ENCODE measurements at regions not wholly inside any gene's neighbourhood (a gene's known extent, or its start where the extent isn't known, plus 50 kb on each side); places are given as distances from the start of the nearest gene placed in this dataset.

- Histone ChIP-seq H3K9me3 (ENCODE audit: control insufficient read depth in 2 of 2, insufficient read depth in 1 of 2, low read depth in 1 of 2, low read length in 1 of 2) (no peaks in the 10 kb centered on the region), H3K4me3 (ENCODE audit: low read depth in 1 of 2, low read length in 2 of 2) (no peak overlapping the region), H3K27me3 (ENCODE audit: control insufficient read depth in 1 of 2, insufficient read depth in 2 of 2, low read length in 2 of 2) (no peaks in the 10 kb centered on the region), H3K36me3 (ENCODE audit: control insufficient read depth in 2 of 2, insufficient read depth in 2 of 2, low read length in 1 of 2) (no peaks in the 10 kb centered on the region), H3K27ac (ENCODE audit: low read depth in 2 of 2, low read length in 1 of 2) (no peak overlapping the region), H3K4me1 (ENCODE audit: control insufficient read depth in 2 of 2, insufficient read depth in 2 of 2, low read length in 1 of 2) (no peaks in the 10 kb centered on the region)
- WGBS, 2 donors = 90 to 92% methylated on average over 3 of the region's 3 CpGs
Observed at GRCh38 chr13:50299546-50300249, 284.5 kb downstream of the KCNRG start.

DNA sequence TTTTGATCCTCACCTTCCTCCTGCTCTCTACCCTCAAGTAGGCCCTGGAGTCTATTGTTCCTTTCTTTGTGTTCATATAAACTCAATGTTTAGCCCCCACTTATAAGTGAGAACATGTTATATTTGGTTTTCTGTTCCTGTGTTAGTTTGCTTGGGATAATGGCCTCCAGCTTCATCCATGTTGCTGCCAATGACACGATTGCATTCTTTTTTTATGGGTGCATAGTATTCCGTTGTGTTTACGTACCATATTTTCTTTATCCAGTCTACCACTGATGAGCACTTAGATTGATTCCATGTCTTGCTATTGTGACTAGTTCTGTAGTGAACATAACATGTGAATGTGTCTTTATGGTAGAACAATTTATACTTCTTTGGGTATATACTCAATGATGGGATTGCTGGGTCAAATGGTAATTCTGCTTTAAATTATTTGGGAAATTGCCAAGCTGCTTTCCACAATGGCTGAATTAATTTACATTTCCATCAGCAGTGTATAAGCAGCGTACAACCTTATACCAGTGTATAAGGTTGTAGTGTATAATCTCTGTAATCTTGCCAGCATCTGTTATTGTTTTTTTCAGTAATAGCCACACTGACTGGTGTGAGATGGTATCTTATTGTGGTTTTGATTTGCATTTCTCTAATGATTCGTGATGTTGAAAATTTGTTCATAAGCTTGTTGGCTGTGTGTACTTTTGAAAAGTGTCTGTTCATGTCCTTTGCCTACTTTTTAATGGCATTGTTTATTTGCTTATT, 288.9 kb downstream of the KCNRG start:
- no peak overlapping the region for H3K27ac ChIP-seq (ENCODE audit: low read depth in 2 of 2, low read length in 1 of 2)
- H3K4me3 ChIP-seq (ENCODE audit: low read depth in 1 of 2, low read length in 2 of 2) = no peak overlapping the region
- no peaks in the 10 kb centered on the region for H3K27me3 ChIP-seq (ENCODE audit: control insufficient read depth in 1 of 2, insufficient read depth in 2 of 2, low read length in 2 of 2)
- no peaks in the 10 kb centered on the region for H3K9me3 ChIP-seq (ENCODE audit: control insufficient read depth in 2 of 2, insufficient read depth in 1 of 2, low read depth in 1 of 2, low read length in 1 of 2)
- H3K36me3 ChIP-seq (ENCODE audit: control insufficient read depth in 2 of 2, insufficient read depth in 2 of 2, low read length in 1 of 2) = no peaks in the 10 kb centered on the region
- 81 to 82% methylated on average over 5 of the region's 5 CpGs for WGBS, 2 donors
- H3K4me1 ChIP-seq (ENCODE audit: control insufficient read depth in 2 of 2, insufficient read depth in 2 of 2, low read length in 1 of 2) = no peaks in the 10 kb centered on the region

GRCh38 chr13:50306156-50306555, 290.9 kb downstream of the KCNRG start:
- Histone ChIP-seq H3K27ac (ENCODE audit: low read depth in 2 of 2, low read length in 1 of 2) (no peak overlapping the region), H3K36me3 (ENCODE audit: control insufficient read depth in 2 of 2, insufficient read depth in 2 of 2, low read length in 1 of 2) (no peaks in the 10 kb centered on the region), H3K4me1 (ENCODE audit: control insufficient read depth in 2 of 2, insufficient read depth in 2 of 2, low read length in 1 of 2) (peaks cover 0 to 2% of the 10 kb centered on the region in 2 donors), H3K9me3 (ENCODE audit: control insufficient read depth in 2 of 2, insufficient read depth in 1 of 2, low read depth in 1 of 2, low read length in 1 of 2) (no peaks in the 10 kb centered on the region), H3K27me3 (ENCODE audit: control insufficient read depth in 1 of 2, insufficient read depth in 2 of 2, low read length in 2 of 2) (no peaks in the 10 kb centered on the region), H3K4me3 (ENCODE audit: low read depth in 1 of 2, low read length in 2 of 2) (no peak overlapping the region)
- 74 to 77% methylated on average over 4 of the region's 4 CpGs for WGBS, 2 donors

GRCh38 chr13:50309318-50309717, 294.1 kb downstream of the KCNRG start:
- H3K36me3 ChIP-seq (ENCODE audit: control insufficient read depth in 2 of 2, insufficient read depth in 2 of 2, low read length in 1 of 2) = no peaks in the 10 kb centered on the region
- no peaks in the 10 kb centered on the region for H3K9me3 ChIP-seq (ENCODE audit: control insufficient read depth in 2 of 2, insufficient read depth in 1 of 2, low read depth in 1 of 2, low read length in 1 of 2)
- no peaks in the 10 kb centered on the region for H3K27me3 ChIP-seq (ENCODE audit: control insufficient read depth in 1 of 2, insufficient read depth in 2 of 2, low read length in 2 of 2)
- 27 to 38% methylated on average over 2 of the region's 2 CpGs for WGBS, 2 donors
- H3K27ac ChIP-seq (ENCODE audit: low read depth in 2 of 2, low read length in 1 of 2) = no peak overlapping the region
- no peak overlapping the region for H3K4me3 ChIP-seq (ENCODE audit: low read depth in 1 of 2, low read length in 2 of 2)
- peaks cover 0 to 2% of the 10 kb centered on the region in 2 donors for H3K4me1 ChIP-seq (ENCODE audit: control insufficient read depth in 2 of 2, insufficient read depth in 2 of 2, low read length in 1 of 2)

GRCh38 chr13:50309882-50310594, 294.8 kb downstream of the KCNRG start:
- 57 to 60% methylated on average over 7 of the region's 7 CpGs for WGBS, 2 donors
- H3K4me3 ChIP-seq (ENCODE audit: low read depth in 1 of 2, low read length in 2 of 2) = no peak overlapping the region
- no peaks in the 10 kb centered on the region for H3K27me3 ChIP-seq (ENCODE audit: control insufficient read depth in 1 of 2, insufficient read depth in 2 of 2, low read length in 2 of 2)
- H3K27ac ChIP-seq (ENCODE audit: low read depth in 2 of 2, low read length in 1 of 2) = no peak overlapping the region
- H3K9me3 ChIP-seq (ENCODE audit: control insufficient read depth in 2 of 2, insufficient read depth in 1 of 2, low read depth in 1 of 2, low read length in 1 of 2) = no peaks in the 10 kb centered on the region
- no peaks in the 10 kb centered on the region for H3K36me3 ChIP-seq (ENCODE audit: control insufficient read depth in 2 of 2, insufficient read depth in 2 of 2, low read length in 1 of 2)
- H3K4me1 ChIP-seq (ENCODE audit: control insufficient read depth in 2 of 2, insufficient read depth in 2 of 2, low read length in 1 of 2) = peaks cover 0 to 2% of the 10 kb centered on the region in 2 donors

- Histone ChIP-seq H3K9me3 (ENCODE audit: control insufficient read depth in 2 of 2, insufficient read depth in 1 of 2, low read depth in 1 of 2, low read length in 1 of 2) (no peaks in the 10 kb centered on the region), H3K27ac (ENCODE audit: low read depth in 2 of 2, low read length in 1 of 2) (no peak overlapping the region), H3K4me1 (ENCODE audit: control insufficient read depth in 2 of 2, insufficient read depth in 2 of 2, low read length in 1 of 2) (peaks cover 0 to 2% of the 10 kb centered on the region in 2 donors), H3K36me3 (ENCODE audit: control insufficient read depth in 2 of 2, insufficient read depth in 2 of 2, low read length in 1 of 2) (no peaks in the 10 kb centered on the region), H3K4me3 (ENCODE audit: low read depth in 1 of 2, low read length in 2 of 2) (no peak overlapping the region), H3K27me3 (ENCODE audit: control insufficient read depth in 1 of 2, insufficient read depth in 2 of 2, low read length in 2 of 2) (no peaks in the 10 kb centered on the region)
- WGBS, 2 donors = 85 to 93% methylated on average over 6 of the region's 6 CpGs
Observed at GRCh38 chr13:50310734-50311133, 295.5 kb downstream of the KCNRG start.

GRCh38 chr13:50318887-50319286, 303.6 kb downstream of the KCNRG start:
- Histone ChIP-seq H3K4me1 (ENCODE audit: control insufficient read depth in 2 of 2, insufficient read depth in 2 of 2, low read length in 1 of 2) (no peaks in the 10 kb centered on the region), H3K36me3 (ENCODE audit: control insufficient read depth in 2 of 2, insufficient read depth in 2 of 2, low read length in 1 of 2) (no peaks in the 10 kb centered on the region), H3K4me3 (ENCODE audit: low read depth in 1 of 2, low read length in 2 of 2) (no peak overlapping the region), H3K9me3 (ENCODE audit: control insufficient read depth in 2 of 2, insufficient read depth in 1 of 2, low read depth in 1 of 2, low read length in 1 of 2) (no peaks in the 10 kb centered on the region), H3K27ac (ENCODE audit: low read depth in 2 of 2, low read length in 1 of 2) (no peak overlapping the region), H3K27me3 (ENCODE audit: control insufficient read depth in 1 of 2, insufficient read depth in 2 of 2, low read length in 2 of 2) (no peaks in the 10 kb centered on the region)
- WGBS, 2 donors = 94 to 96% methylated on average over 4 of the region's 4 CpGs

- H3K27me3 ChIP-seq (ENCODE audit: control insufficient read depth in 1 of 2, insufficient read depth in 2 of 2, low read length in 2 of 2) = no peaks in the 10 kb centered on the region
- no peak overlapping the region for H3K4me3 ChIP-seq (ENCODE audit: low read depth in 1 of 2, low read length in 2 of 2)
- no peaks in the 10 kb centered on the region for H3K36me3 ChIP-seq (ENCODE audit: control insufficient read depth in 2 of 2, insufficient read depth in 2 of 2, low read length in 1 of 2)
- WGBS, 2 donors = 47 to 61% methylated on average over 2 of the region's 2 CpGs
- no peak overlapping the region for H3K27ac ChIP-seq (ENCODE audit: low read depth in 2 of 2, low read length in 1 of 2)
- no peaks in the 10 kb centered on the region for H3K4me1 ChIP-seq (ENCODE audit: control insufficient read depth in 2 of 2, insufficient read depth in 2 of 2, low read length in 1 of 2)
- H3K9me3 ChIP-seq (ENCODE audit: control insufficient read depth in 2 of 2, insufficient read depth in 1 of 2, low read depth in 1 of 2, low read length in 1 of 2) = no peaks in the 10 kb centered on the region
Observed at GRCh38 chr13:50319635-50320255, 304.5 kb downstream of the KCNRG start.

DNA sequence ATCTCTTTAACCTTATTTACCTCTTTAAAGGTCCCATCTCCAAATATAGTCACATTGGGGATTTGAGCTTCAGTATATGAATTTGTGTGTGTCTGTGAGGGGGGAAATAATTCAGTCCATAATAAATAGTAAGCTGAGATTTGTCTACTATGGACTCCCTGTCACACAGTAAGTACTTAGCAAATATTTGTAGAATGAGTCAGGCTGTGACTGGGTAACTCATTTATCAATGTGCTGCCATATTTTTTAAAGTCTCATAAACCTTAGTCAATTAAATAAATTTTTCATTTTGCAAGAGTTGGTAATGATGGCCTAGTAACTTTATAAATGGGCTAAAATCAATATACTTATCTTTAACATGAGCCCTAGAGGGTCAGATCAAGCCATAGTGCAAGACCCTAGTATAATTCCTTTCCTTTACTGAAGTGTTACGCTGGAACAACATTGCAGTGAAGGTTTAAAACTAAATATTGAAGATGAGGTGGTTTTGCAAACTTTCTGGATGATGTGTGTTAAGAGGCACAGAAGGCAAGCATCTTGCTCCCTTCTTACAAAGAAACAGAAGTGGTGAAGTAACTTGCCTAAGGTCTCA, 305.1 kb downstream of the KCNRG start:
- Histone ChIP-seq H3K27me3 (ENCODE audit: control insufficient read depth in 1 of 2, insufficient read depth in 2 of 2, low read length in 2 of 2) (no peaks in the 10 kb centered on the region), H3K36me3 (ENCODE audit: control insufficient read depth in 2 of 2, insufficient read depth in 2 of 2, low read length in 1 of 2) (no peaks in the 10 kb centered on the region), H3K4me1 (ENCODE audit: control insufficient read depth in 2 of 2, insufficient read depth in 2 of 2, low read length in 1 of 2) (no peaks in the 10 kb centered on the region), H3K27ac (ENCODE audit: low read depth in 2 of 2, low read length in 1 of 2) (no peak overlapping the region), H3K4me3 (ENCODE audit: low read depth in 1 of 2, low read length in 2 of 2) (no peak overlapping the region), H3K9me3 (ENCODE audit: control insufficient read depth in 2 of 2, insufficient read depth in 1 of 2, low read depth in 1 of 2, low read length in 1 of 2) (no peaks in the 10 kb centered on the region)
- WGBS, 2 donors = 0 to 2% methylated on average over 1 of the region's 1 CpG
